ENCODE measurements at regions not wholly inside any gene's neighbourhood (a gene's known extent, or its start where the extent isn't known, plus 50 kb on each side); places are given as distances from the start of the nearest gene placed in this dataset.

DNA sequence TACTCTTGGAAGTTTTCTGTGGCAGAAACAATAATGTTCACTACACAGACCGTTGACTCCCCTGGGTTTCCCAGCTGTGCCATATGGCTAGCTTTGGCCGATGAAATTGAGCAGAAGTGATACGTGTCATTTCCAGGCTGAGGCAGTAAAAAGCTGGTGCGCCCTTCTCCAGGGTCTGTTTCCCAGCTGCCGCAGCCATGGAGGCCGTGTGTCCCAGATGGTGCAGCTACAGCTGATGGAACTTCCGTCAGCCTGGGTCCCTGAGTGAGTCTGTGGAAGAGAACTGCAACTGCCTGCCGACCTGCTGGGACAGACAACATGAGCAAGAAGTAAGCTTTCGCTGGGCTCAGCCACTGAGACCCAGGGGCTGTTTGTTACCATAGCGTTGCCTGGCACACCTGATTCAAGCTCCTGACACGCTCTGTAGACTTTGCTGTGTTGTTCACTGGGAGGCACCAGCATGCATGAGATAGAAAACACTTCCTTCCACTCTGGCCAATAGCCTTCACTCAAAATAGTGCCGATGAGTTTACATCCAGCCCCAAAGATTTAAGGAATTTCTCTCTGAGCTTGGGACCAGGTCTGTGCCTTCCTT is 116.3 kb upstream of the SLC25A33 start:
- WGBS, 2 donors (ENCODE audit: low coverage in 1 of 2) = 80 to 87% methylated on average over 1 to 12 of the region's 12 CpGs

DNA sequence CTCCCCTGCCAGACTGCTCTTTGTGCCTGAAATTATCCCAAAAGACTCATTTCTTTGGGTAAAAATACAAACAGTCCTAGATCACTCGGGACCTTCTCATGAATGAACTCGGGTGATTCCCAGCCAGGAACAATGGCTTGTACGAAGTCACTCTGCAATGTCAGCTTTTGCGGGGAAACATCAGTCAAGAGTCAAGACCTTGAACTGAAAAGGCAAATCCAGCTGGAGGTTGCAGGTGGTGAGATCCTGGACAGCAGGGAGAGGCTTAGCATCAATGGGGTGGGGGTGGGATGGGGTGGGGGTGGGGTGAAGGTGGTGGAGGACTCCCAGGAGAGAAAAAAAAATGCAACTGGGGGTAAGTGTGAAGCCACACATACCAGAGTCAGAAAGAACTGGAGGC is 115.0 kb upstream of the SLC25A33 start:
- no peak for DNase-seq
- H3K36me3 ChIP-seq = no peaks in the 10 kb centered on the region
- no peak overlapping the region for H3K27ac ChIP-seq
- in situ Hi-C loops (cut with MboI; ENCODE audit: low pct_ligation_motif_present in 1 of 4, low pct_unique_long_range_greater_than_20kb in 1 of 4, low sequenced_read_pairs in 3 of 4) (no loop called here), intact Hi-C loops (cut with DNase I; ENCODE audit: low total_unique reads) (no loop called here)
- no peaks in the 10 kb centered on the region for H3K27me3 ChIP-seq
- H3K9me3 ChIP-seq = no peaks in the 10 kb centered on the region
- no peak overlapping the region for H3K4me3 ChIP-seq
- TF ChIP-seq, protein P1, sequence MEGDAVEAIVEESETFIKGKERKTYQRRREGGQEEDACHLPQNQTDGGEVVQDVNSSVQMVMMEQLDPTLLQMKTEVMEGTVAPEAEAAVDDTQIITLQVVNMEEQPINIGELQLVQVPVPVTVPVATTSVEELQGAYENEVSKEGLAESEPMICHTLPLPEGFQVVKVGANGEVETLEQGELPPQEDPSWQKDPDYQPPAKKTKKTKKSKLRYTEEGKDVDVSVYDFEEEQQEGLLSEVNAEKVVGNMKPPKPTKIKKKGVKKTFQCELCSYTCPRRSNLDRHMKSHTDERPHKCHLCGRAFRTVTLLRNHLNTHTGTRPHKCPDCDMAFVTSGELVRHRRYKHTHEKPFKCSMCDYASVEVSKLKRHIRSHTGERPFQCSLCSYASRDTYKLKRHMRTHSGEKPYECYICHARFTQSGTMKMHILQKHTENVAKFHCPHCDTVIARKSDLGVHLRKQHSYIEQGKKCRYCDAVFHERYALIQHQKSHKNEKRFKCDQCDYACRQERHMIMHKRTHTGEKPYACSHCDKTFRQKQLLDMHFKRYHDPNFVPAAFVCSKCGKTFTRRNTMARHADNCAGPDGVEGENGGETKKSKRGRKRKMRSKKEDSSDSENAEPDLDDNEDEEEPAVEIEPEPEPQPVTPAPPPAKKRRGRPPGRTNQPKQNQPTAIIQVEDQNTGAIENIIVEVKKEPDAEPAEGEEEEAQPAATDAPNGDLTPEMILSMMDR (IDR thresholded peaks at IDR 0.05) = no peak
- TF ChIP-seq POLR2A (IDR thresholded peaks at IDR 0.05) (no peak), POLR2AphosphoS5 (IDR thresholded peaks at IDR 0.05) (no peak), EP300 (IDR thresholded peaks at IDR 0.05; ENCODE audit: low read depth) (no peak)
- 83% methylated on average over 1 to 4 of the region's 4 CpGs for WGBS, 2 donors (ENCODE audit: low coverage in 1 of 2)
- peaks cover 0 to 14% (median 7%) of the 10 kb centered on the region in 4 donors for H3K4me1 ChIP-seq

More for the DNA sequence above, 116.3 kb upstream of the SLC25A33 start:
- TF ChIP-seq EP300 (IDR thresholded peaks at IDR 0.05; ENCODE audit: low read depth) = no peak
- TF ChIP-seq, protein P1 (IDR thresholded peaks at IDR 0.05) = no peak
- TF ChIP-seq POLR2A (IDR thresholded peaks at IDR 0.05) = no peak
- TF ChIP-seq POLR2AphosphoS5 (IDR thresholded peaks at IDR 0.05) = no peak
- Histone ChIP-seq H3K36me3 (no peaks in the 10 kb centered on the region), H3K4me1 (peaks cover 0 to 8% (median under 1%) of the 10 kb centered on the region in 4 donors), H3K4me3 (no peak overlapping the region), H3K9me3 (no peaks in the 10 kb centered on the region), H3K27me3 (no peaks in the 10 kb centered on the region), H3K27ac (no peak overlapping the region)
- intact Hi-C loops (cut with DNase I; ENCODE audit: low total_unique reads) (no loop called here), in situ Hi-C loops (cut with MboI; ENCODE audit: low pct_ligation_motif_present in 1 of 4, low pct_unique_long_range_greater_than_20kb in 1 of 4, low sequenced_read_pairs in 3 of 4) (no loop called here)
- no peak for DNase-seq

DNA sequence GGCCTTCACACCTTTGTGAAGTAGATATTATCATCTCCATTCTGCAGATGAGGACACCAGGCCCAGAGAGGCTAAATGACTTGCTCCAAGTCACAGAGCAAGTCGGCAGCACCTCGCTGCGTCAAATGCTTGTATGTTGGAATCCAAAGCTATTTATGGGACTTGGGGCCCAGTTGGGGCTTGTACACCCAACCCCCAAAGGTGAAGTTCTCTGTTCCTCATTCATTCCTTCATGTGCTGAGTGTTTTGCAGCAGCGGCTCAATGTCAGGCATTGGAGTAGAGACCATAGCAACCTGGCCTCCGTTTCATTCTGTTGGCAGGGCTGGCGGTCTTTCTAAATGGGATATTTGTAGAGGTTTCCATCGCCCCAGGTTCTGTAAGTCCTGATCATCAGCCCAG is 113.4 kb upstream of the SLC25A33 start:
- WGBS, 2 donors (ENCODE audit: low coverage in 1 of 2) = 75% methylated on average over 7 of the region's 7 CpGs; no CpG with 5 or more reads in 1 of the 2 donors
- in situ Hi-C loops (cut with MboI; ENCODE audit: low pct_ligation_motif_present in 1 of 4, low pct_unique_long_range_greater_than_20kb in 1 of 4, low sequenced_read_pairs in 3 of 4) (no loop called here), intact Hi-C loops (cut with DNase I; ENCODE audit: low total_unique reads) (no loop called here)
- TF ChIP-seq POLR2A (IDR thresholded peaks at IDR 0.05) (no peak), POLR2AphosphoS5 (IDR thresholded peaks at IDR 0.05) (no peak), EP300 (IDR thresholded peaks at IDR 0.05; ENCODE audit: low read depth) (no peak)
- TF ChIP-seq, protein P1 (IDR thresholded peaks at IDR 0.05) = no peak
- H3K36me3 ChIP-seq = no peaks in the 10 kb centered on the region
- H3K27ac ChIP-seq = peak overlapping the region in 2 of 4 donors; percentile 15 to 22
- peaks cover 0 to 19% (median 12%) of the 10 kb centered on the region in 4 donors for H3K4me1 ChIP-seq
- H3K9me3 ChIP-seq = no peaks in the 10 kb centered on the region
- H3K4me3 ChIP-seq = no peak overlapping the region
- no peaks in the 10 kb centered on the region for H3K27me3 ChIP-seq
- DNase-seq = no peak

DNA sequence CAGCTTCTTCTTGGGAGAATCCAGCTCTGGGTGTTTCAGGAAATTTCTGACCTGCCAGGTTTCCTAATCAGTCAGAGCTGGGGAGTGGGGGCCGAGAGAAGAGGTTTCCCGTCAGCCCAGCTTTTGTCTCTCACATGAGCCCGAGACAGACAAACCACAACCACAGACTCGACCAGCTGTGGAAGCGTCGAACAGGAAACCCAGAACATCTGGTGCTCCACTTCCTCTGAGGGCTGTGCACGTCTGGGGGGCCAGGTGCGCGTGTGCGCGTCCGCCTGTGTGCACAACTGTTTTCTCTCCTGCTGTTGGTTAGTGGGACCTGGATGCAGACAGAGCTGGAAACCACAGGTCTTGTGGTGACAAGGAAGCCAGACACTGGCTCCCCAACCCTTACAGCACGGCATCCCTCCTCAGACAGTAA is 113.0 kb upstream of the SLC25A33 start:
- TF ChIP-seq POLR2AphosphoS5 (IDR thresholded peaks at IDR 0.05) = peak in 2 of 3 donors; percentile 55 to 59
- no peak for TF ChIP-seq POLR2A (IDR thresholded peaks at IDR 0.05)
- TF ChIP-seq, protein P1 (IDR thresholded peaks at IDR 0.05) = no peak
- DNase-seq = peak; percentile 75
- Histone ChIP-seq H3K9me3 (no peaks in the 10 kb centered on the region), H3K27me3 (no peaks in the 10 kb centered on the region), H3K4me3 (no peak overlapping the region), H3K36me3 (no peaks in the 10 kb centered on the region), H3K27ac (peak overlapping the region in 2 of 4 donors; percentile 15 to 22), H3K4me1 (peaks cover 0 to 19% (median 12%) of the 10 kb centered on the region in 4 donors)
- intact Hi-C loops (cut with DNase I; ENCODE audit: low total_unique reads) (no loop called here), in situ Hi-C loops (cut with MboI; ENCODE audit: low pct_ligation_motif_present in 1 of 4, low pct_unique_long_range_greater_than_20kb in 1 of 4, low sequenced_read_pairs in 3 of 4) (no loop called here)
- WGBS, 2 donors (ENCODE audit: low coverage in 1 of 2) = 53% methylated on average over 13 of the region's 13 CpGs; no CpG with 5 or more reads in 1 of the 2 donors
